ENCODE measurements at regions not wholly inside any gene's neighbourhood (a gene's known extent, or its start where the extent isn't known, plus 50 kb on each side); places are given as distances from the start of the nearest gene placed in this dataset.

GRCh38 chr3:71851878-71852277, 66.9 kb upstream of the PROK2 start:
- no peak for DNase-seq

- no peak for DNase-seq
Observed at GRCh38 chr3:71850654-71851053, 65.7 kb upstream of the PROK2 start.

GRCh38 chr3:71849681-71850080, 64.7 kb upstream of the PROK2 start:
- DNase-seq = no peak

GRCh38 chr3:71847794-71848193, 62.8 kb upstream of the PROK2 start:
- peak; percentile 8 for DNase-seq

- DNase-seq = peak; percentile 5
Observed at GRCh38 chr3:71846185-71846584, 61.2 kb upstream of the PROK2 start.

DNA sequence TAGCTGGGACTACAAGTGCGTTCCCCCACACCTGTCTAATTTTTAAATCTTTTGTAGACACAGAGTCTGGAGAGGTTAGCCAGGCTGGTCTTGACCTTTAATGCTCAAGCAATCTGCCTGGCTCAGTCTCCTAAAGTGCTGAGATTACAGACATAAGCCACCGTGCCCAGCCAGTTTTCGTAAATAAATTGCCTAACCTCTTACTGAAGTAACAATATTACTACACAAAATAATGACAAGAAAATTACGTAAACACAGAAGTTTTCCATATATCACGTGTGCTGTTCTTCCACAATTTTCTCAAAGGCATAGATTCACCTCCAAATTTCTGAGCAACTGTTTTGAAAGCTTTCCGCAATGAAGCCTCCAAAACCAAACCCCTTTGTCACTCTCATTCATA, 58.1 kb upstream of the PROK2 start:
- DNase-seq = no peak

- no peak for DNase-seq
Observed at GRCh38 chr3:71838406-71838805, 53.5 kb upstream of the PROK2 start.
